Activated naive CD4-positive, alpha-beta T cell treated with anti-CD3 and anti-CD28 coated beads, Interleukin-2, amount 10 ng/mL, durations not matched to agents 7 days and 5 days (primary cell): ENCODE measurements at regions not wholly inside any gene's neighbourhood (a gene's known extent, or its start where the extent isn't known, plus 50 kb on each side); places are given as distances from the start of the nearest gene placed in this dataset.

Source experiments
- CTCF ChIA-PET: fragments of 350-600 bp; sonication (Branson Sonifier 250); formaldehyde crosslinking; loops from one replicate; lab custom pipeline; 2021; ENCODE audit warnings: antibody characterized with exemption; lab: Charles Lee
- DNase-seq: peaks from one replicate; pipeline ENCODE4 v3.0.0-alpha.2; 2020
- H3K27ac Mint-ChIP-seq: one replicate; pipeline ENCODE4 v1.8.0; 2021; ENCODE audit warnings: mild to moderate bottlenecking, moderate library complexity, mixed read lengths
- H3K27me3 Mint-ChIP-seq: one replicate; pipeline ENCODE4 v1.8.0; 2021; ENCODE audit warnings: mild to moderate bottlenecking, mixed read lengths
- H3K36me3 Mint-ChIP-seq: one replicate; pipeline ENCODE4 v1.8.0; 2021; ENCODE audit warnings: mixed read lengths
- H3K4me1 Mint-ChIP-seq: one replicate; pipeline ENCODE4 v1.8.0; 2021; ENCODE audit warnings: mixed read lengths
- H3K4me3 Mint-ChIP-seq: one replicate; pipeline ENCODE4 v1.8.0; 2021; ENCODE audit warnings: mild to moderate bottlenecking, moderate library complexity, mixed read lengths
- H3K9me3 Mint-ChIP-seq: one replicate; pipeline ENCODE4 v1.8.0; 2021; ENCODE audit warnings: mixed read lengths

DNA sequence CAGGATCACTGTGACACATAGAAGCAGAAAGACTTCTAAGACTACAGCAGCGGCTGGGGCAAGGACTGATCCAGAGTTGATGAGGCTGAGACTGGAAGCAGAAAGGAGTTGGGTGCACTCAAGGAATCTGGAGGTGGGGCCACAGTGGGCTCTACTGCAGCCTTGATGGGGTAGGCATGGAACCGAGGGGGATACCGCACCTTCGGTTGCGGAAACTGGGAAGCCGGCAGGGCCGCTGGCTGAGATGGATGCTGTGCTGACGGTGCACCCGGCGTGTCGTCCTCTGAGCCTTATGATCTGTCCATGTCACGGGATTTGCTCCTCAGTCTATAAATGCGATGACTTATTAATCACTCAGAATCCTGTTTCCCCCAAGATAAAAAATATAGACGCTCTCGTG lies 473.5 kb upstream of the MYT1L start:
- no peak for DNase-seq
- Mint-ChIP-seq H3K4me1 (no peaks in the 10 kb centered on the region), H3K27ac (no peak overlapping the region), H3K36me3 (no peaks in the 10 kb centered on the region), H3K27me3 (no peaks in the 10 kb centered on the region), H3K9me3 (no peaks in the 10 kb centered on the region), H3K4me3 (no peak overlapping the region)
- CTCF ChIA-PET: no interaction called here

GRCh38 chr2:2801458-2801857 lies 470.4 kb upstream of the MYT1L start:
- Mint-ChIP-seq H3K4me3 (no peak overlapping the region), H3K27me3 (peaks cover 3% of the 10 kb centered on the region), H3K27ac (no peak overlapping the region), H3K4me1 (no peaks in the 10 kb centered on the region), H3K9me3 (no peaks in the 10 kb centered on the region), H3K36me3 (no peaks in the 10 kb centered on the region)
- CTCF ChIA-PET: no interaction called here
- DNase-seq: no peak

- Mint-ChIP-seq H3K36me3 (no peaks in the 10 kb centered on the region), H3K4me3 (no peak overlapping the region), H3K4me1 (no peaks in the 10 kb centered on the region), H3K27me3 (peaks cover 3% of the 10 kb centered on the region), H3K9me3 (no peaks in the 10 kb centered on the region), H3K27ac (no peak overlapping the region)
- CTCF ChIA-PET: no interaction called here
- no peak for DNase-seq
These were observed 469.6 kb upstream of the MYT1L start for GRCh38 chr2:2800697-2801096.

DNA sequence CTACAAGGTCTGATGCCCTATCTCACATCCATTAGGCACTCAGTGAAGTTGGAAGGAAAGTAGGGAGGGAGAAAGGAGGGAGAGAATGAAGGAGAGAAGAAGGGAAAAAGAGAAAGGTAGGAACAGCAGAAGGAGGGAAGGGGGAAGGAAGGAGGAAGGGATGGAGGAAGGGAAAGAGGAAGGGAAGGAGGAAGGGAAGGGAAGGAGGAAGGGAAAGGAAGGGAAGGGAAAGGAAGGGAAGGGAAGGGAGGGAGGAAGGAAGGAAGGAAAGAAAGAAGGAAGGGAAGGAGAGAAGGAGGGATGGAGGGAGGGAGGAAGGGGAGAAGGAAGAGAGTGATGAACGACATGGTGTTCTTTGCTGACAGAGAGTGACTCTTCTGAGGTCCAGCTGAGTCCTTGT lies 468.9 kb upstream of the MYT1L start:
- Mint-ChIP-seq H3K36me3 (no peaks in the 10 kb centered on the region), H3K4me3 (no peak overlapping the region), H3K27me3 (peaks cover 3% of the 10 kb centered on the region), H3K27ac (no peak overlapping the region), H3K9me3 (no peaks in the 10 kb centered on the region), H3K4me1 (no peaks in the 10 kb centered on the region)
- DNase-seq: no peak
- CTCF ChIA-PET: no interaction called here

- Mint-ChIP-seq H3K4me3 (no peak overlapping the region), H3K36me3 (no peaks in the 10 kb centered on the region), H3K27me3 (peaks cover 3% of the 10 kb centered on the region), H3K27ac (no peak overlapping the region), H3K9me3 (no peaks in the 10 kb centered on the region), H3K4me1 (no peaks in the 10 kb centered on the region)
- DNase-seq: no peak
- CTCF ChIA-PET: no interaction called here
These were observed 468.1 kb upstream of the MYT1L start for GRCh38 chr2:2799151-2799697.

DNA sequence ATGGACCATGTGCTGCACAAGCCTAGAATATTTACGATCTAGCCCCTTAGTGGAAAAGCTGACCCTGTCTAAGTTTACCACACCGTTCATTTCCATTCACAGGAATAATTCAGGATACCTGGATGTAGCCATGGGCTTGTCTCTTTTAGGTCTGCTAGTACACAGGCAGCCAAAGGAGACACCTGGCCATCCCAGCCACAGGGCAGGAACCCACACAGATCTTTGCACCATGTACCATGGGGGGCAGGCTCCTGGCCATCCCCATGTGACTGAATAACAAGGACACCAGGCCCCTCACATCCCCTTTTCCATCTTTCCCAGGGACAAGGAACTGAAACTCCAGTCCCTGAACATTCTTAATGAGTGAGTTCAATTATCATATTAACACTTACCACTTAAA lies 467.3 kb upstream of the MYT1L start:
- Mint-ChIP-seq H3K27ac (no peak overlapping the region), H3K27me3 (peaks cover 3% of the 10 kb centered on the region), H3K4me3 (no peak overlapping the region), H3K9me3 (no peaks in the 10 kb centered on the region), H3K36me3 (no peaks in the 10 kb centered on the region), H3K4me1 (no peaks in the 10 kb centered on the region)
- no peak for DNase-seq
- CTCF ChIA-PET: no interaction called here

GRCh38 chr2:2797797-2798196 lies 466.7 kb upstream of the MYT1L start:
- Mint-ChIP-seq H3K9me3 (no peaks in the 10 kb centered on the region), H3K36me3 (no peaks in the 10 kb centered on the region), H3K4me3 (no peak overlapping the region), H3K4me1 (no peaks in the 10 kb centered on the region), H3K27ac (no peak overlapping the region), H3K27me3 (peaks cover 3% of the 10 kb centered on the region)
- CTCF ChIA-PET: no interaction called here
- DNase-seq: no peak

DNA sequence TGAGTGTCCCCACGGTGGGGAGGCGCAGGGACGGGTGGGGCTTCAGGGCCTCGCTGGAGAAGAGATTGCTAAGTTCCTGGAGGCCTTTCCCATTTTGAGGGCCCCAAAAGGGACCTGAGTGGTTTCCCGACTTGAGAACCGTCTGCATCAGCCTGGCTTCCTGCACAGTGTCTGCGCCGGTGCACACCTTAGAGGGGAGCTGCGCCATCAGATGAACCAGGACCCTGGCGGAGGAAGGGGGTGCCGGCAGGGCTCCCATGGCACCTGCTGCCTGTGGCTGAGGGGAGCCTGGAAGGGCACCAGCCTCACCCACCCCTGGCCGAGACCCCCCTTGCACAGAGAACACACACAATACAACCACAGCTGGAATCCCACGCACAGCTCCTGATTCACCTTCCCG lies 465.1 kb upstream of the MYT1L start:
- Mint-ChIP-seq H3K27ac (no peak overlapping the region), H3K4me3 (no peak overlapping the region), H3K9me3 (no peaks in the 10 kb centered on the region), H3K27me3 (peaks cover 3% of the 10 kb centered on the region), H3K4me1 (no peaks in the 10 kb centered on the region), H3K36me3 (no peaks in the 10 kb centered on the region)
- CTCF ChIA-PET: no interaction called here
- no peak for DNase-seq

DNA sequence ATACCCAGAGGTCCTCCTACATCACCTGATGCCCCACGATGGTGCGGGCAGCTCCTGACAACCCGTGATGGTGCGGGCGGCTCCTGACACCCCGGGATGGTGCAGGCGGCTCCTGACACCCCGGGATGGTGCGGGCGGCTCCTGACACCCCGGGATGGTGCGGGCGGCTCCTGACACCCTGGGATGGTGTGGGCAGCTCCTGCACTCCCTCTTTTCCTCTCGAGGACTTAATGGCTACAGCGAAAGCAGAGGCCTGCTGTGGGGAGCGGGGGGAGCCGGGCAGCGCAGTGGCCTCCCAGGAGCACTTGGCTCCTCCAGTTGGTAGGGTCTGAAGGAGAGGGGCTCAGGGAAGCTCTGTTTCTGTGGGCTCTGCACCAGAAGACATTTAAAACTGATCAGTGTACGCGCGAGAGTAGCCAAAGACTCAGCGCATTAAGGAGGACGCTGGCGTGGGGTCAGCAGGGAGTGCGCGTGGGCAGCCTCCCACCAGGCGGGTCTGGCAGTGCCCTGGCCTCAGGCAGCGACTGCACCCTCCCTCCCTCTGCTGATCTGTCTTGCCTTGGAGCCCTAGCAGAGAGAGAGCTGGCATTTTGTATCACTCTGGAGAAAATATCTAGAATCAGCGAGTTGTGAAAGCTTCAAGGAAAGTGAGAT lies 464.5 kb upstream of the MYT1L start:
- Mint-ChIP-seq H3K4me3 (no peak overlapping the region), H3K27ac (no peak overlapping the region), H3K4me1 (no peaks in the 10 kb centered on the region), H3K9me3 (no peaks in the 10 kb centered on the region), H3K27me3 (peaks cover 6% of the 10 kb centered on the region), H3K36me3 (no peaks in the 10 kb centered on the region)
- DNase-seq: no peak
- CTCF ChIA-PET: no interaction called here

DNA sequence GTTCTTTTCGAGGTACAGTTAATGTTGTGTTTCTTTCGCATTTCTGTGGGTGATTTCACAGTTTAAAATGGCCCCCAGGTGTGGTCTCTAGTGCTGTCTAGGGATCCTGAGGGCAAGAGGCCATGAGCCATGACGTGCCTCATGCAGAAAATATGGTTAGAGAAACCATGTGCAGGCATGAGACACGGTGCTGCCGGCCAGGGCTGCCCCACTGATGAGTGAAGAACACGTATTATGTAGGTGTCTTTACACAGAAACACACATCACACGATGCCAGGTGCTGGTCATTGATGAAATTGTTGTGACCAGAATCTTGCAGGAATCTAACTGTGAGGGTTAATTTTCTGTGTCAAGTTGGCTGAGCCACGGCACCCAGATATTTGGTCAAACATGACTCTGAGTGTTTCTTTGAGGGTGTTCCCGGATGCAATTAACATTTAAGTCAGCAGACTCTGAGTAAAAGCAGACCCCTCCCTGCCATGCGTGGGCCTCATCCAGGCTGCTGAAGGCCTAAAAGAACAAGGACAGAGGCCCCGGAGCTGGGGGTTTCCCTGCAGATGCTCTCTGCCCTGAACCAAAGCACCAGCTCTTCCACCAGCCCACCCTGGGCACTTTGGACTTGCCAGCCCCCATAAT lies 463.0 kb upstream of the MYT1L start:
- CTCF ChIA-PET: no interaction called here
- Mint-ChIP-seq H3K27ac (no peak overlapping the region), H3K4me1 (no peaks in the 10 kb centered on the region), H3K9me3 (no peaks in the 10 kb centered on the region), H3K27me3 (peaks cover 6% of the 10 kb centered on the region), H3K4me3 (no peak overlapping the region), H3K36me3 (no peaks in the 10 kb centered on the region)
- no peak for DNase-seq

DNA sequence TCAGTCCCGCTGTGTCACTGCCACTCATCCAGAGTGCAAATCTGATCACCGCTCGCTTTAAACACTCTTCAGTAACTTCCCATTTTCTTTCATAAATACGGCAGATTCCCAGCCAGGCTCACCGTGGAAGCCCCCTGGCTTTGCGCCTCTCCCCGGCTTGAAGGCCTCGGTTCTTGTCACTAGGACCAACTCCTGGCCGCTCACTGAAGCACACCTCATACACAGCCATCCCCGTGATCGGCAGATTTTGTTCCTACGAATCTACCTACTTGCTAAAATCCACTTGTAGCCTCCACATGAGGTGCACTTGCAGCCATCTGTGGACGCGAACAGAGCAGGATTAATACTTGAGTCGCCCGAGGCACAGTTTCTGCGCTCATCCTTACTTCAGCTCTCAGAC lies 462.4 kb upstream of the MYT1L start:
- no peak overlapping the region for H3K4me3 Mint-ChIP-seq
- H3K9me3 Mint-ChIP-seq: no peaks in the 10 kb centered on the region
- CTCF ChIA-PET: no interaction called here
- no peaks in the 10 kb centered on the region for H3K4me1 Mint-ChIP-seq
- DNase-seq: no peak
- H3K27ac Mint-ChIP-seq: no peak overlapping the region
- no peaks in the 10 kb centered on the region for H3K36me3 Mint-ChIP-seq
- H3K27me3 Mint-ChIP-seq: peaks cover 6% of the 10 kb centered on the region

- DNase-seq: no peak
- CTCF ChIA-PET: no interaction called here
- H3K36me3 Mint-ChIP-seq: no peaks in the 10 kb centered on the region
- H3K4me3 Mint-ChIP-seq: no peak overlapping the region
- H3K27ac Mint-ChIP-seq: no peak overlapping the region
- no peaks in the 10 kb centered on the region for H3K4me1 Mint-ChIP-seq
- H3K9me3 Mint-ChIP-seq: no peaks in the 10 kb centered on the region
- H3K27me3 Mint-ChIP-seq: peaks cover 3% of the 10 kb centered on the region
These were observed 460.5 kb upstream of the MYT1L start for GRCh38 chr2:2791606-2792005.

DNA sequence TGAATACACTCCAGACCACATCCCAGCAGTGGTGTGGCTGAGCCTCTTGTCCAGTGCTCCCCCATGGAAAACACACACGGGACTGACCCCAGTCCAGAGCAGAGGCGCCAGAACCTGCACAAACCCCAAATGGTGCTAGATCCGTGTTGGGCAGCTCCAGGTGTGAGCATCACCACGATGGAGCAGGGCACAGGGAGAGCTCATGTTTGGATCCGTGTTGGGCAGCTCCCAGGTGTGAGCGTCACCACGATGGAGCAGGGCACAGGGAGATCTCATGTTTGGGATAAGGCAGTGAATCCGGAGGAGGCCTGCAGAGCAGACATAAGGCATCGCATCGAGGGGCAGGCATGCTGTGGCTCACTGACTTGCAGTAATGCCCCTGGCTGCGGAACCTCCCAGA lies 460.0 kb upstream of the MYT1L start:
- Mint-ChIP-seq H3K4me1 (no peaks in the 10 kb centered on the region), H3K4me3 (no peak overlapping the region), H3K27me3 (peaks cover 3% of the 10 kb centered on the region), H3K9me3 (no peaks in the 10 kb centered on the region), H3K27ac (no peak overlapping the region), H3K36me3 (no peaks in the 10 kb centered on the region)
- no peak for DNase-seq
- CTCF ChIA-PET: no interaction called here

DNA sequence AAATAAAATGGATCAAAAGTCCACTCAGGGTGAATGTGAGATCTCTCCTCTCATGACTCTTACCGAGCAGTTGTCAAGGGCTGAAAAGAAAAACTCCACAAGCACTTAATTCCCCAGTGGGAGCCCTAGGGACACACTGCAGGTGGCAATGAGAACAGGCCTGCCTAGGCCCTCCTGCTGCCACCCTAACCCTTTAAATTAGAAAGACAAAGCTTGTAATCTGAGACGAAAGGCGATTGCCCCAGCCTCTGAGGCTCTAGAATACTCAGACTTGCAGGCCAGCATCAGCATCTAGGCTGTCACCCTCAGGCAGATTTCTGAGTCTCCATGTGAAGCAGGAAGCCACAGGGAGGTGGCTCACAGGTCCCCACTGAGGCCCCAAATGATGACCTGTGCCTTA lies 457.0 kb upstream of the MYT1L start:
- Mint-ChIP-seq H3K9me3 (no peaks in the 10 kb centered on the region), H3K4me1 (no peaks in the 10 kb centered on the region), H3K4me3 (no peak overlapping the region), H3K36me3 (no peaks in the 10 kb centered on the region), H3K27me3 (peaks cover 3% of the 10 kb centered on the region), H3K27ac (no peak overlapping the region)
- no peak for DNase-seq
- CTCF ChIA-PET: no interaction called here

DNA sequence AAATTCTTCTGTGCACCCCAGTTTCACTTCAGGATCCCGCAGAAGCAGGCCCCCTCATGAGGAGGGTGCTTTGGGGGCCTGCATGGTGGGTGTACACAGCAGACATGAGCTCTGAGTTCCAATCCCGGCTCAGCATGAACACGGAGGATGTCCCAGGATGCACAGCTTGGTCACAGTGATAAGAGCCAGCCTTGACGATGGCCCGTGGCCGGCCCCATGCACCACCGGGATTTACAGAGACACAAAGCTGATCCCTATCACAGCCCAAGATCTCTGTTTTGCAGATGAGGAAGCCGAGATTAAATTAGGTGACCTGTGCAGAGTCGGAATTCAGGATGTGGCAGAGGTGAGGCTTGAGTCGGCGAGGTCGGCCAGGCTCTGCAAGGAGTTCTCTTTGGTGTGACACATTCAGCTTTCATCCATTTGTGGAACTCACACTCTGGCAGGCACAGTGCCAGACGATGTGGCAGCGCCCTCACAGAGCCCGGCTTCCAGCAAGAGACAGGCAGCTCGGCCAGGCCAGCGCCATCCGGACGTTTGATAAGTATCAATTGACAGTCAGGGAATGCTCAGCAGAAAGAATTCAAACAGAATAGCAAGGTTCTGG lies 456.3 kb upstream of the MYT1L start:
- Mint-ChIP-seq H3K27ac (no peak overlapping the region), H3K27me3 (peaks cover 3% of the 10 kb centered on the region), H3K4me1 (no peaks in the 10 kb centered on the region), H3K36me3 (no peaks in the 10 kb centered on the region), H3K9me3 (peaks cover under 1% of the 10 kb centered on the region), H3K4me3 (no peak overlapping the region)
- CTCF ChIA-PET: no interaction called here
- DNase-seq: no peak
